ENCODE measurements at regions not wholly inside any gene's neighbourhood (a gene's known extent, or its start where the extent isn't known, plus 50 kb on each side); places are given as distances from the start of the nearest gene placed in this dataset.

DNA sequence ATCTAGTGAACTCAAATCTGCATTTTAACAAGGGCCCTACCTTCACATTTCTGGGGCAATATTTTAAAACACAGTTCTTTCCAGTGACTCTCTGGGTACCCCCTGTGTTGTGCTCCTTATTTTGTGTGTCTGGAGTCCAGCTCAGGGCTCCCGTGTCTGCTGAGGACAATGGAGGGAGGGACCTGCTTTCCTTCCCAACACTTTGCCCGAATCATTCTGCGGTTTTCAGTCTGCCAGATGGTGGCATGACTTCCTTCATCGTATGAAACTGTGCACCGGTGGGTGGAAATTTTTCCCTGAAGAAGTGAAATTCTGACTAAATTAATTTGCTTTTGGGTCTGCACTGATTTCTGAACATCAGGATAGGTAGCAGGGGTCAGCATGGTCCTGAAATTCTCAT is 153.6 kb upstream of the CD180 start:
- Histone ChIP-seq H3K4me1 (ENCODE audit: control insufficient read depth, insufficient read depth, low read length, poor library complexity, severe bottlenecking) (peaks cover 3% of the 10 kb centered on the region), H3K27me3 (replicated peaks; ENCODE audit: control insufficient read depth, insufficient read depth, low read length, poor library complexity, severe bottlenecking) (no peaks in the 10 kb centered on the region), H3K9me3 (ENCODE audit: control insufficient read depth, low read length) (no peaks in the 10 kb centered on the region), H3K4me3 (ENCODE audit: insufficient read depth, low read depth, low read length, poor library complexity, severe bottlenecking) (peak overlapping the region; percentile 27), H3K27ac (ENCODE audit: insufficient read depth, low read length, poor library complexity, severe bottlenecking) (no peak overlapping the region), H3K36me3 (ENCODE audit: control insufficient read depth, insufficient read depth, low read length) (no peaks in the 10 kb centered on the region)
- no peak for DNase-seq

DNA sequence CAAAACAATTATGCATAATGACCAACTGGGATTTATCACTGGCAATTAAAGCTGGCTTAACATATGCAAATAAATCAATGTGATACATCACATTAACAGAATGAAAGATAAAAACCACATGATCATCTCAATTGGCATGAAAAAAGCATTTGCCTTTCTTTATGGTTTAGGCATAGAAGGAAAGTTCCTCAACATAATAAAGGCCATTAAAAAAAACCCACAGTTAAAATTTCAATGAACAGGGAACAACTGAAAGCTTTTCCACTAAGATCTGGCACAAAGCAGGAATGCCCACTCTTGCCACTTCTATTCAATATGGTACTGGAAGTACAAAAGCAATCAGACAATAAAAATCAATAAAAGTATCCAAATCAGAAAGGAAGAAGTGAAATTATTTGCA is 151.2 kb upstream of the CD180 start:
- H3K27ac ChIP-seq (ENCODE audit: insufficient read depth, low read length, poor library complexity, severe bottlenecking), result no peak overlapping the region
- peaks cover 3% of the 10 kb centered on the region for H3K4me1 ChIP-seq (ENCODE audit: control insufficient read depth, insufficient read depth, low read length, poor library complexity, severe bottlenecking)
- no peaks in the 10 kb centered on the region for H3K9me3 ChIP-seq (ENCODE audit: control insufficient read depth, low read length)
- no peak for DNase-seq
- no peaks in the 10 kb centered on the region for H3K27me3 ChIP-seq (replicated peaks; ENCODE audit: control insufficient read depth, insufficient read depth, low read length, poor library complexity, severe bottlenecking)
- no peaks in the 10 kb centered on the region for H3K36me3 ChIP-seq (ENCODE audit: control insufficient read depth, insufficient read depth, low read length)
- H3K4me3 ChIP-seq (ENCODE audit: insufficient read depth, low read depth, low read length, poor library complexity, severe bottlenecking), result no peak overlapping the region

DNA sequence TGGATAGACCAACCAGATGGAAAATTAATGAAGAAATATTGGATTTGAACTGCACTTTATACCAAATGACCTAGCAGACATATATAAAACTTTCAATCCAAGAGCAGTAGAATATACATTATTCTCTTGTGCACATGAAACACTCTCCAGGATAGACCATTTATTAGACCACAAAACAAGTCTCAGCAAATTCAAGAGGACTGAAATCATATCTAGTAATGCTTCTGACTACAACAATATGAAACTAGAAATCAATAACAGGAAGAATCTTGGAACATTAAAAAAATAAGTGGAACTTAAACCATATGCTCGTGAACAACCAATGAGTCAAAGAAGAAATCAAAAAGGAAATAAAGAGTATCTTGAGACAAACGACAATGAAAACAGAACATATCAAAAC is 150.0 kb upstream of the CD180 start:
- H3K36me3 ChIP-seq (ENCODE audit: control insufficient read depth, insufficient read depth, low read length), result no peaks in the 10 kb centered on the region
- no peak overlapping the region for H3K27ac ChIP-seq (ENCODE audit: insufficient read depth, low read length, poor library complexity, severe bottlenecking)
- H3K4me1 ChIP-seq (ENCODE audit: control insufficient read depth, insufficient read depth, low read length, poor library complexity, severe bottlenecking), result peaks cover 3% of the 10 kb centered on the region
- DNase-seq, result no peak
- H3K4me3 ChIP-seq (ENCODE audit: insufficient read depth, low read depth, low read length, poor library complexity, severe bottlenecking), result no peak overlapping the region
- no peaks in the 10 kb centered on the region for H3K27me3 ChIP-seq (replicated peaks; ENCODE audit: control insufficient read depth, insufficient read depth, low read length, poor library complexity, severe bottlenecking)
- no peaks in the 10 kb centered on the region for H3K9me3 ChIP-seq (ENCODE audit: control insufficient read depth, low read length)

DNA sequence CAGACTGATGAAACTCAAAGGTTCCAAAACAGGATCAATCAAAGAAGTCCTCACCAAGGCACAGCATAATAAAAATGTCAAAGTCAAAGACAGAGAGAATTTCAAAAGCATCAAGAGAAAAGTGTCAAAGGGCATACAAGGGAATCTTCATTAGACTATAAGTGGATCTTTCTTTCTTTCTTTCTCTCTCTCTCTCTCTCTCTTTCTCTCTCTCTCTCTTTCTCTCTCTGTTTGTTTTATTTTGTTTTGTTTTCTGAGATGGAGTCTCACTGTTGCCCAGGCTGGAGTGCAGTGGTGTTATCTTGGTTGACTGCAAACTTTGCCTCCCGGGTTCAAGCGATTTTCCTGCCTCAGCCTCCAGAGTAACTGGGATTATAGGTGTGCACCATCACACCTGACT is 148.3 kb upstream of the CD180 start:
- Histone ChIP-seq H3K4me3 (ENCODE audit: insufficient read depth, low read depth, low read length, poor library complexity, severe bottlenecking) (no peak overlapping the region), H3K27me3 (replicated peaks; ENCODE audit: control insufficient read depth, insufficient read depth, low read length, poor library complexity, severe bottlenecking) (no peaks in the 10 kb centered on the region), H3K27ac (ENCODE audit: insufficient read depth, low read length, poor library complexity, severe bottlenecking) (no peak overlapping the region), H3K4me1 (ENCODE audit: control insufficient read depth, insufficient read depth, low read length, poor library complexity, severe bottlenecking) (no peaks in the 10 kb centered on the region), H3K36me3 (ENCODE audit: control insufficient read depth, insufficient read depth, low read length) (no peaks in the 10 kb centered on the region), H3K9me3 (ENCODE audit: control insufficient read depth, low read length) (no peaks in the 10 kb centered on the region)
- DNase-seq, result no peak

GRCh38 chr5:67343835-67344234 is 147.2 kb upstream of the CD180 start:
- H3K36me3 ChIP-seq (ENCODE audit: control insufficient read depth, insufficient read depth, low read length), result no peaks in the 10 kb centered on the region
- no peaks in the 10 kb centered on the region for H3K27me3 ChIP-seq (replicated peaks; ENCODE audit: control insufficient read depth, insufficient read depth, low read length, poor library complexity, severe bottlenecking)
- no peak overlapping the region for H3K4me3 ChIP-seq (ENCODE audit: insufficient read depth, low read depth, low read length, poor library complexity, severe bottlenecking)
- no peaks in the 10 kb centered on the region for H3K4me1 ChIP-seq (ENCODE audit: control insufficient read depth, insufficient read depth, low read length, poor library complexity, severe bottlenecking)
- DNase-seq, result no peak
- H3K9me3 ChIP-seq (ENCODE audit: control insufficient read depth, low read length), result no peaks in the 10 kb centered on the region
- no peak overlapping the region for H3K27ac ChIP-seq (ENCODE audit: insufficient read depth, low read length, poor library complexity, severe bottlenecking)

DNA sequence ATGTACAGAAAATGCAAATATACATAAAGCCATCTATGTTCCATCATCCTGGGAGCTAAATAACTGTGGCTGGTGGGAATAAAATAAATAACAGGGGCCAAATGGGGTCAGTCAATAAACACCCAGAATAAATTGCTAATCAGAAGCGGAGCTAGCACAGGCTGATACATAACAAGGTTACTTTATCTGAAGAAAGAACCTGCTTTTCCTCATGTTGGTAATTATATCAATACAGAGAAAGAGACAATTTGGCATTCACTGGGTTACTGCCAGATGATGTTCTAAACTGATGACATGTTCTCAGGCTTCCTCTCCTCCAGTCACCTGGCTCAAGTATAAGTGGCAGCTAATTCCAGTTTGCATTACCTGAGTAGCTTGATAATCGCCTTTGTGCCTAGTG is 144.9 kb upstream of the CD180 start:
- Histone ChIP-seq H3K4me3 (ENCODE audit: insufficient read depth, low read depth, low read length, poor library complexity, severe bottlenecking) (no peak overlapping the region), H3K4me1 (ENCODE audit: control insufficient read depth, insufficient read depth, low read length, poor library complexity, severe bottlenecking) (no peaks in the 10 kb centered on the region), H3K9me3 (ENCODE audit: control insufficient read depth, low read length) (no peaks in the 10 kb centered on the region), H3K27me3 (replicated peaks; ENCODE audit: control insufficient read depth, insufficient read depth, low read length, poor library complexity, severe bottlenecking) (no peaks in the 10 kb centered on the region), H3K27ac (ENCODE audit: insufficient read depth, low read length, poor library complexity, severe bottlenecking) (no peak overlapping the region), H3K36me3 (ENCODE audit: control insufficient read depth, insufficient read depth, low read length) (no peaks in the 10 kb centered on the region)
- no peak for DNase-seq

- no peaks in the 10 kb centered on the region for H3K36me3 ChIP-seq (ENCODE audit: control insufficient read depth, insufficient read depth, low read length)
- H3K9me3 ChIP-seq (ENCODE audit: control insufficient read depth, low read length), result no peaks in the 10 kb centered on the region
- no peak overlapping the region for H3K27ac ChIP-seq (ENCODE audit: insufficient read depth, low read length, poor library complexity, severe bottlenecking)
- no peak for DNase-seq
- no peak overlapping the region for H3K4me3 ChIP-seq (ENCODE audit: insufficient read depth, low read depth, low read length, poor library complexity, severe bottlenecking)
- no peaks in the 10 kb centered on the region for H3K4me1 ChIP-seq (ENCODE audit: control insufficient read depth, insufficient read depth, low read length, poor library complexity, severe bottlenecking)
- H3K27me3 ChIP-seq (replicated peaks; ENCODE audit: control insufficient read depth, insufficient read depth, low read length, poor library complexity, severe bottlenecking), result no peaks in the 10 kb centered on the region
These were observed 142.7 kb upstream of the CD180 start for GRCh38 chr5:67339219-67339767.

DNA sequence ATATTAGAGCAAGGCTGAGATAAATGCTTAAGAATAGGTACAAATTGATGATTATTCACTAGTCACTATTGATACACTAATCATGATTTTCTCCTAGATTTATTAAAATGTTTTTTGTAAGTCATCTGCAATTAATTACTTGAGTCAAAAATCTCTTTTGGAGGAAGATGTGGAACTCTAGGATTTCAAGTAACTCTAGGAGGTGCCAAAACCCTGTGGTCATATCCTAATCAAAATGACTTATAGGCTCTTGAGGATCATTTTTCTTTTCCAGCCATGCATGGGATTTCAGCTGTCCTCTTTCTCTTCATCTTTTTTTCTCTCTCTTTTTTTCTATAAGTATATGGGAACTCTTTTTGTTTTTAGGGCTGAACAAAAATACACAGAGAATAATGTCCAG is 141.8 kb upstream of the CD180 start:
- no peak for DNase-seq

GRCh38 chr5:67337751-67338150 is 141.2 kb upstream of the CD180 start:
- no peak overlapping the region for H3K27ac ChIP-seq (ENCODE audit: insufficient read depth, low read length, poor library complexity, severe bottlenecking)
- H3K4me1 ChIP-seq (ENCODE audit: control insufficient read depth, insufficient read depth, low read length, poor library complexity, severe bottlenecking), result no peaks in the 10 kb centered on the region
- H3K4me3 ChIP-seq (ENCODE audit: insufficient read depth, low read depth, low read length, poor library complexity, severe bottlenecking), result no peak overlapping the region
- no peak for DNase-seq
- H3K36me3 ChIP-seq (ENCODE audit: control insufficient read depth, insufficient read depth, low read length), result no peaks in the 10 kb centered on the region
- H3K27me3 ChIP-seq (replicated peaks; ENCODE audit: control insufficient read depth, insufficient read depth, low read length, poor library complexity, severe bottlenecking), result no peaks in the 10 kb centered on the region
- H3K9me3 ChIP-seq (ENCODE audit: control insufficient read depth, low read length), result no peaks in the 10 kb centered on the region

More for the DNA sequence above, 141.8 kb upstream of the CD180 start:
- no peak overlapping the region for H3K4me3 ChIP-seq (ENCODE audit: insufficient read depth, low read depth, low read length, poor library complexity, severe bottlenecking)
- H3K4me1 ChIP-seq (ENCODE audit: control insufficient read depth, insufficient read depth, low read length, poor library complexity, severe bottlenecking), result no peaks in the 10 kb centered on the region
- no peak overlapping the region for H3K27ac ChIP-seq (ENCODE audit: insufficient read depth, low read length, poor library complexity, severe bottlenecking)
- no peaks in the 10 kb centered on the region for H3K27me3 ChIP-seq (replicated peaks; ENCODE audit: control insufficient read depth, insufficient read depth, low read length, poor library complexity, severe bottlenecking)
- H3K9me3 ChIP-seq (ENCODE audit: control insufficient read depth, low read length), result no peaks in the 10 kb centered on the region
- no peaks in the 10 kb centered on the region for H3K36me3 ChIP-seq (ENCODE audit: control insufficient read depth, insufficient read depth, low read length)

DNA sequence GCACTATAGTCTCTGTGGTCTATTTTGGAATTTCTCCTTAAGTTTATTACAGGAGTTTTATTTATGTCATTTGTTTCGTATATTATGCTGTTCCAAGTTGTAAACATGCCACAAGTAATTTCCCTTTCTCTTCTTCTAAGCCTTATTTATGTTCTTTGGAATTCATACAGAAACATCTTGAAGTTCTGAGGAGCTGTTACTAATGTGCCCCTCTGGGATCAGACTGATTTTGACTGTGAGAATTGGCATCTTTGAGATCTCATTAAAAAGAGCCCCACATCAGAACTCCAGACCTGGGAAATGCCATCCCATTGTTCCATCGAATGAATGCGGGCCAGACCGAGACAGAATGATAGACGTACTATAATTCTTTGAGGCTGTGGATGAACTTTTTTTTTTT is 138.8 kb upstream of the CD180 start:
- DNase-seq, result no peak

DNA sequence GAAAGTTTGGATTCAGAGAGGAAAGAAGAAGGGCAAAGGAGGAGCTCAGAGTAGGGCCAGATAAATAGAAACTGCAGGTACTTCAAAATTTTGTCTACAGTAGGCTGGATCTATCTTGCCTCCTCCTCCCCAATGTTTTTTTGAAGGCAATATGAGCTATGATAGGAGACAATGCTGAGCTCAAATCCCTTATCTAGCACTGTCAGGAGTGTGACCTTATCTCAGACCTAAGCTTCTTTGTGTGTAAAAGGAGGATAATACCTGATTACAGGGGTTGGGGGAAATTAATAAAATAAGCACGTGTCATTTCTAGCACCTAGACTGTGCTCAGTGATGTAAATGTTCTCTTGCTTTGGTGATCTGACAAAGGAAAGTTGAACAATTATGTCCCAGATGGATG is 137.8 kb upstream of the CD180 start:
- Histone ChIP-seq H3K9me3 (ENCODE audit: control insufficient read depth, low read length) (no peaks in the 10 kb centered on the region), H3K36me3 (ENCODE audit: control insufficient read depth, insufficient read depth, low read length) (no peaks in the 10 kb centered on the region), H3K4me1 (ENCODE audit: control insufficient read depth, insufficient read depth, low read length, poor library complexity, severe bottlenecking) (no peaks in the 10 kb centered on the region), H3K4me3 (ENCODE audit: insufficient read depth, low read depth, low read length, poor library complexity, severe bottlenecking) (no peak overlapping the region), H3K27me3 (replicated peaks; ENCODE audit: control insufficient read depth, insufficient read depth, low read length, poor library complexity, severe bottlenecking) (no peaks in the 10 kb centered on the region), H3K27ac (ENCODE audit: insufficient read depth, low read length, poor library complexity, severe bottlenecking) (no peak overlapping the region)
- no peak for DNase-seq

More for the DNA sequence above, 138.8 kb upstream of the CD180 start:
- no peaks in the 10 kb centered on the region for H3K4me1 ChIP-seq (ENCODE audit: control insufficient read depth, insufficient read depth, low read length, poor library complexity, severe bottlenecking)
- no peak overlapping the region for H3K27ac ChIP-seq (ENCODE audit: insufficient read depth, low read length, poor library complexity, severe bottlenecking)
- H3K4me3 ChIP-seq (ENCODE audit: insufficient read depth, low read depth, low read length, poor library complexity, severe bottlenecking), result no peak overlapping the region
- no peaks in the 10 kb centered on the region for H3K9me3 ChIP-seq (ENCODE audit: control insufficient read depth, low read length)
- no peaks in the 10 kb centered on the region for H3K27me3 ChIP-seq (replicated peaks; ENCODE audit: control insufficient read depth, insufficient read depth, low read length, poor library complexity, severe bottlenecking)
- H3K36me3 ChIP-seq (ENCODE audit: control insufficient read depth, insufficient read depth, low read length), result no peaks in the 10 kb centered on the region

All from effector memory CD4-positive, alpha-beta T cell (primary cell).